Activated B cell treated with CpG ODN at 0.5 μM for 24 hours (primary cell): ENCODE measurements at regions not wholly inside any gene's neighbourhood (a gene's known extent, or its start where the extent isn't known, plus 50 kb on each side); places are given as distances from the start of the nearest gene placed in this dataset.

ENCODE experiments used
- ATAC-seq: fragments of 200-7000 bp; cut with Tn5 transposase; one replicate; pipeline ENCODE4 v1.10.0; 2021; ENCODE audit warnings: low read depth, mild to moderate bottlenecking, moderate library complexity
- CTCF ChIA-PET: fragments of 350-600 bp; sonication (Branson Sonifier 250); formaldehyde crosslinking; loops from one replicate; lab custom pipeline; 2021; ENCODE audit warnings: antibody characterized with exemption; lab: Charles Lee
- POLR2A ChIA-PET: fragments of 350-600 bp; sonication (Branson Sonifier 250); formaldehyde crosslinking; loops from one replicate; lab custom pipeline; 2021; ENCODE audit warnings: antibody characterized with exemption; lab: Charles Lee
- DNase-seq: peaks from one replicate; pipeline ENCODE4 v3.0.0; 2022
- H3K27ac Mint-ChIP-seq: one replicate; pipeline ENCODE4 v1.8.0; 2020; ENCODE audit warnings: mixed read lengths
- H3K27me3 Mint-ChIP-seq: one replicate; pipeline ENCODE4 v1.8.0; 2021; ENCODE audit warnings: mixed read lengths
- H3K36me3 Mint-ChIP-seq: one replicate; pipeline ENCODE4 v1.8.0; 2021; ENCODE audit warnings: low read depth, mixed read lengths
- H3K4me1 Mint-ChIP-seq: one replicate; pipeline ENCODE4 v1.8.0; 2021; ENCODE audit warnings: mixed read lengths
- H3K4me3 Mint-ChIP-seq: one replicate; pipeline ENCODE4 v1.8.0; 2020; ENCODE audit warnings: mild to moderate bottlenecking, mixed read lengths
- H3K9me3 Mint-ChIP-seq: one replicate; pipeline ENCODE4 v1.8.0; 2020; ENCODE audit warnings: mixed read lengths
- CTCF ChIP-seq: fragments of 200-600 bp; IDR thresholded peaks from one replicate; pipeline ENCODE4 v1.8.0; 2022; ENCODE audit warnings: antibody characterized with exemption, mild to moderate bottlenecking
- intact Hi-C: fragments of 100-400 bp; cut with micrococcal nuclease; formaldehyde crosslinking; loops from one replicate; pipeline ENCODE4 v1.15.1; 2024

GRCh38 chr7:17444673-17445072 is 146.2 kb downstream of the AHR start:
- ATAC-seq (no peak), DNase-seq (no peak)
- ChIA-PET CTCF (no interaction called here), POLR2A (no interaction called here)
- Mint-ChIP-seq H3K4me3 (no peak overlapping the region), H3K36me3 (no peaks in the 10 kb centered on the region), H3K27ac (no peak overlapping the region), H3K4me1 (no peaks in the 10 kb centered on the region), H3K27me3 (no peaks in the 10 kb centered on the region), H3K9me3 (peaks cover 16% of the 10 kb centered on the region)
- no peak for TF ChIP-seq CTCF
- intact Hi-C loops = no loop called here

GRCh38 chr7:17446340-17446739 is 147.9 kb downstream of the AHR start:
- Mint-ChIP-seq H3K36me3 (no peaks in the 10 kb centered on the region), H3K27me3 (no peaks in the 10 kb centered on the region), H3K4me3 (no peak overlapping the region), H3K4me1 (no peaks in the 10 kb centered on the region), H3K9me3 (peaks cover 13% of the 10 kb centered on the region), H3K27ac (no peak overlapping the region)
- POLR2A ChIA-PET = no interaction called here
- ATAC-seq = no peak
- intact Hi-C loops = no loop called here
- TF ChIP-seq CTCF = no peak
- DNase-seq = no peak
- CTCF ChIA-PET = no interaction called here

- ChIA-PET CTCF (interaction anchor here (1.0 kb wide), 1 partner anchor 18 kb away, joined by 3 read pairs; no protein-coding TSS in a partner anchor), POLR2A (no interaction called here)
- ATAC-seq (no peak), DNase-seq (no peak)
- TF ChIP-seq CTCF = no peak
- Mint-ChIP-seq H3K4me3 (no peak overlapping the region), H3K4me1 (no peaks in the 10 kb centered on the region), H3K36me3 (no peaks in the 10 kb centered on the region), H3K27me3 (no peaks in the 10 kb centered on the region), H3K9me3 (peaks cover 13% of the 10 kb centered on the region), H3K27ac (no peak overlapping the region)
- intact Hi-C loops = no loop called here
Measured at GRCh38 chr7:17447728-17448478, 149.5 kb downstream of the AHR start.

- Mint-ChIP-seq H3K9me3 (peaks cover 13% of the 10 kb centered on the region), H3K4me3 (no peak overlapping the region), H3K36me3 (no peaks in the 10 kb centered on the region), H3K4me1 (no peaks in the 10 kb centered on the region), H3K27ac (no peak overlapping the region), H3K27me3 (no peaks in the 10 kb centered on the region)
- TF ChIP-seq CTCF = no peak
- ChIA-PET CTCF (interaction anchor here (1.0 kb wide), 1 partner anchor 19 kb away, joined by 3 read pairs; no protein-coding TSS in a partner anchor), POLR2A (no interaction called here)
- intact Hi-C loops = no loop called here
- DNase-seq (no peak), ATAC-seq (no peak)
Measured at GRCh38 chr7:17448479-17449423, 150.3 kb downstream of the AHR start.

- H3K4me3 Mint-ChIP-seq = no peak overlapping the region
- CTCF ChIA-PET = no interaction called here
- H3K27me3 Mint-ChIP-seq = no peaks in the 10 kb centered on the region
- POLR2A ChIA-PET = no interaction called here
- TF ChIP-seq CTCF = no peak
- peaks cover 10% of the 10 kb centered on the region for H3K9me3 Mint-ChIP-seq
- intact Hi-C loops = no loop called here
- no peaks in the 10 kb centered on the region for H3K4me1 Mint-ChIP-seq
- DNase-seq (no peak), ATAC-seq (no peak)
- H3K36me3 Mint-ChIP-seq = no peaks in the 10 kb centered on the region
- no peak overlapping the region for H3K27ac Mint-ChIP-seq
Measured at GRCh38 chr7:17456541-17456940, 158.1 kb downstream of the AHR start.
